WERI-Rb-1 (cell line): ENCODE measurements at regions not wholly inside any gene's neighbourhood (a gene's known extent, or its start where the extent isn't known, plus 50 kb on each side); places are given as distances from the start of the nearest gene placed in this dataset.
A peak's percentile ranks its signal among the peaks of the same experiment; 100 is the strongest.

ENCODE experiments used
- DNase-seq: peaks from one replicate; pipeline ENCODE4 v3.0.0-alpha.2; 2020
- H3K27ac ChIP-seq: fragments of 250-450 bp; sonication (Bioruptor Pico); 2 replicates; pipeline ENCODE4 v1.5.1; 2020; ENCODE audit warnings: mild to moderate bottlenecking, moderate library complexity
- H3K27me3 ChIP-seq: fragments of 250-450 bp; sonication (Bioruptor Pico); 2 replicates; pipeline ENCODE4 v1.5.1; 2021; ENCODE audit warnings: mild to moderate bottlenecking, low read depth, moderate library complexity; ENCODE audit not compliant: insufficient read depth, severe bottlenecking
- H3K36me3 ChIP-seq: fragments of 250-450 bp; sonication (Bioruptor Pico); 2 replicates; pipeline ENCODE4 v1.5.1; 2020; ENCODE audit warnings: mild to moderate bottlenecking, moderate library complexity
- H3K4me3 ChIP-seq: 2 replicates; pipeline ENCODE4 v1.5.1; 2011; ENCODE audit warnings: low read depth, mild to moderate bottlenecking, control low read depth, low read length
- H3K9me3 ChIP-seq: fragments of 250-450 bp; sonication (Bioruptor Pico); 2 replicates; pipeline ENCODE4 v1.5.1; 2021; ENCODE audit warnings: mild to moderate bottlenecking, moderate library complexity; ENCODE audit not compliant: severe bottlenecking
- TF ChIP-seq, protein P1 (sequence below): IDR thresholded peaks from 2 replicates; pipeline ENCODE4 v1.5.1; 2011; ENCODE audit warnings: low read depth, mild to moderate bottlenecking, control low read depth, inconsistent platforms, low read length

DNA sequence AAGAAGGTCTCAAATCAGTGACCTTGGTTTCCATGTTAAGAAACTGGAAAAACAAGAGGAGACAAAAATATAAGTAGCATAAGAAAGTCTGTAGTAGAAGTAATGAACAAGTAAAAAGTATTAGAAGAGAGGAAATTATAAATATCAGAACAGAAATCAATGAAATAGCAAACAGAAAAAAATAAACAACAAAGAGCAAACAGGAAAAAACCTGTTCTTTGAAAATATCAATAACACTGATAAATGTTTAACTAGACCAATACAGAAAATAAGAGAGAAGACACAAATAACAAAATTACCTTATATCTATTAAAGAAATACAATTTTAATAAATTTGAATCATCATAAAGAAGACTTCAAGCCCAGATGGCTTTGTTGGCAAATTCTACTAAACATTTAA, 113.3 kb downstream of the MAIP1 start:
- TF ChIP-seq, protein P1, sequence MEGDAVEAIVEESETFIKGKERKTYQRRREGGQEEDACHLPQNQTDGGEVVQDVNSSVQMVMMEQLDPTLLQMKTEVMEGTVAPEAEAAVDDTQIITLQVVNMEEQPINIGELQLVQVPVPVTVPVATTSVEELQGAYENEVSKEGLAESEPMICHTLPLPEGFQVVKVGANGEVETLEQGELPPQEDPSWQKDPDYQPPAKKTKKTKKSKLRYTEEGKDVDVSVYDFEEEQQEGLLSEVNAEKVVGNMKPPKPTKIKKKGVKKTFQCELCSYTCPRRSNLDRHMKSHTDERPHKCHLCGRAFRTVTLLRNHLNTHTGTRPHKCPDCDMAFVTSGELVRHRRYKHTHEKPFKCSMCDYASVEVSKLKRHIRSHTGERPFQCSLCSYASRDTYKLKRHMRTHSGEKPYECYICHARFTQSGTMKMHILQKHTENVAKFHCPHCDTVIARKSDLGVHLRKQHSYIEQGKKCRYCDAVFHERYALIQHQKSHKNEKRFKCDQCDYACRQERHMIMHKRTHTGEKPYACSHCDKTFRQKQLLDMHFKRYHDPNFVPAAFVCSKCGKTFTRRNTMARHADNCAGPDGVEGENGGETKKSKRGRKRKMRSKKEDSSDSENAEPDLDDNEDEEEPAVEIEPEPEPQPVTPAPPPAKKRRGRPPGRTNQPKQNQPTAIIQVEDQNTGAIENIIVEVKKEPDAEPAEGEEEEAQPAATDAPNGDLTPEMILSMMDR, result no peak
- no peaks in the 10 kb centered on the region for H3K9me3 ChIP-seq
- H3K4me3 ChIP-seq, result no peak overlapping the region
- no peaks in the 10 kb centered on the region for H3K27me3 ChIP-seq
- H3K27ac ChIP-seq, result no peak overlapping the region
- DNase-seq, result no peak
- no peaks in the 10 kb centered on the region for H3K36me3 ChIP-seq

DNA sequence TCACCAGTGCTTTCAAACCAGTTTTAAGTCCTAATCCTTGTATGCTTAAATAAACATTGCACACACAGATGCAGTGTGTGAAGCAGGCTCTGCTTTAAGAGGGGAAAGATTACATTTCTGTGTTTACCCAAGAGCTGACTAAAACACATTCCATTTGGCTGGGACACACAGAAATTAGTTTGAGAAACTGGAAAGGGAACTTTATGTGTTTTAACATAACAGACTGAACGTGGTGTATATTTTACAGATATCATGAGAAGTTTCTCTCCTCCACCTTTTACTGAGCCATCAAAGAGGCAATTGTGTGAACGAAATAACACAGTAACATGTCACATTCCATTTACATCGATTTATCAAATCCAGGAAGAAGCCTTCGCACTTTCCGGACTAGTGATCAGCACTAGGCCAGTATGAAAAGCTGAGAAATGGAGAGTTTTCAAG, 121.8 kb downstream of the MAIP1 start:
- H3K27me3 ChIP-seq, result no peaks in the 10 kb centered on the region
- no peaks in the 10 kb centered on the region for H3K36me3 ChIP-seq
- H3K27ac ChIP-seq, result no peak overlapping the region
- H3K4me3 ChIP-seq, result no peak overlapping the region
- H3K9me3 ChIP-seq, result no peaks in the 10 kb centered on the region
- TF ChIP-seq, protein P1, result no peak
- no peak for DNase-seq

DNA sequence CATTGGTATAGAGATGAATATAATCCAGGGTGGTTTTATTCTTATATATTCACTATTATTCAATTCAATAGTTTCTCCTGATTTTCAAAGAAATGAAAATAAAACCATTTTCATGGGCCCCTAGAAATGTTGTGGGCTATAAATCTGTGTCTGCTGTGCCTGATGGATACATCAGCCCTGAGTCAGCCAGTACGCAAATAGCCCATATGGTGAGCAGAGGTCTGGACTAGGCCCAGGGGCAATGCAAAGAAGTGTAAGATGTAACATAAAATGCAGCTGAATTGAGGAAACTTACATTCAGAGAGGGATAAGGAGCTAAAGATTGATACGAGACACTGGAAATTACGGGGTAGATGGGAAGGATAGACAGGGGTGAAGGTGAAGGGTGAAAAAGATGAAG, 122.5 kb downstream of the MAIP1 start:
- DNase-seq, result no peak
- no peaks in the 10 kb centered on the region for H3K9me3 ChIP-seq
- TF ChIP-seq, protein P1, result no peak
- no peaks in the 10 kb centered on the region for H3K27me3 ChIP-seq
- no peak overlapping the region for H3K4me3 ChIP-seq
- no peaks in the 10 kb centered on the region for H3K36me3 ChIP-seq
- H3K27ac ChIP-seq, result no peak overlapping the region

DNA sequence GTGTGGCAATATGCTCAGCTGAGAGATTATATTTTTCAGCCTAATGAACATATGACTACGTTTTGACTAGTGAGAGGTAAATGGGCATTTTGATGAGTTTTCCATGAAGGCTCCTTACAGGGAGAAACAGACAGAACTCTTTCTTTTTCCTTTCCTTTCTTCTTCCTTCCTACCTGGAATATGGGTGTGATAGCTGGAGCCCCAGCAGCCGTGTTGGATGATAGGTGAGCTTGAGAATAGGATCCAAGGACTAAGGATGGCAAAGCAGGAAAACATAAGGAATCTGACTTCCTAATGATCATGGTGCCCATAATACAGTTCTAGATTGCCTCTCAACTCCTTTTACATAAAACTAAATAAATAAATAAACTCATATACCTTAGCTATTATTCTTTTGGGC, 124.0 kb downstream of the MAIP1 start:
- no peaks in the 10 kb centered on the region for H3K27me3 ChIP-seq
- TF ChIP-seq, protein P1, result no peak
- no peak overlapping the region for H3K27ac ChIP-seq
- no peaks in the 10 kb centered on the region for H3K9me3 ChIP-seq
- no peak for DNase-seq
- no peaks in the 10 kb centered on the region for H3K36me3 ChIP-seq
- H3K4me3 ChIP-seq, result no peak overlapping the region

DNA sequence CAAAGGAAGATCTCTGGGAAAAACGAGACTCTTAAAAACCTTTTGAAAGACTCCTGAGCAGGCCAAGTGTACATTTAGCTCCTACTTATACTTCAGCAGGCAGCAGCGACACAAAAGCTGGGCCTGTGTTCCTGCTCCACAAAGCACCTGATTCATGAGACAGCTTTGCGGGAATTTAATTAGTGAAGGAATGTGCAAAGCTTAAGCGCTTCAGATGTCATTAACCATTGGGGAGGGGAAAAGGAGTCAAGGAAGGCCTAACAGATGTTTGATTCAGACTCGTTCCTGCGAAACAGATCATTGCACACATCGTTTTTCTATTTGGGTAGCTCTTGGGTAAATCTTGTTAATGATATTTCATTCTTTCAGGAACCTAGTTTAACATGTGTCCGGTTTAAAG, 125.9 kb downstream of the MAIP1 start:
- H3K36me3 ChIP-seq, result no peaks in the 10 kb centered on the region
- H3K27me3 ChIP-seq, result no peaks in the 10 kb centered on the region
- no peak overlapping the region for H3K27ac ChIP-seq
- H3K9me3 ChIP-seq, result no peaks in the 10 kb centered on the region
- H3K4me3 ChIP-seq, result no peak overlapping the region
- TF ChIP-seq, protein P1, result no peak
- DNase-seq, result peak; percentile 61

DNA sequence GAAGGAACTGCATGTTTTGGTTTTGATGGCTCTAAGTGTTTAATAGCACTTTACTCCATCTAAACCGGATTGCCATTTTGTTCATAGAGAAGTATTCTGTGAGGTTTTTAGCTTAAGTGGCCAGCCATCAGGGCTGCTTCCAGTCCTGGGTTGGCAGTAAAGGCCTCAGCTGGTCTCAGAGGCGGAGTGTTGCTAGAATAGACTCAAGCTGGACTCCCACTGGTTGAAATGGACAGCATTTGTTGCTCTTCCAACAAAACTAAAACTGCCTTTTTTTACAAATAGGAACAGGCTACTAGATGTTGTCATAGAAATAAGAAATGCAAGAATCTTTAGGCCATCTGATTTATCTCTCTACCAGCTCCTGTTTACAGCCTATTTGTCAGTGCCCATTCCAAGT, 126.4 kb downstream of the MAIP1 start:
- H3K4me3 ChIP-seq, result no peak overlapping the region
- TF ChIP-seq, protein P1, result no peak
- H3K27me3 ChIP-seq, result no peaks in the 10 kb centered on the region
- no peak for DNase-seq
- no peaks in the 10 kb centered on the region for H3K9me3 ChIP-seq
- H3K36me3 ChIP-seq, result no peaks in the 10 kb centered on the region
- no peak overlapping the region for H3K27ac ChIP-seq
